ENCODE measurements at regions not wholly inside any gene's neighbourhood (a gene's known extent, or its start where the extent isn't known, plus 50 kb on each side); places are given as distances from the start of the nearest gene placed in this dataset.

GRCh38 chr10:107611115-107611514 lies 446.6 kb upstream of the SORCS1 start:
- peak; percentile 32 for DNase-seq (ENCODE audit: low read depth)

GRCh38 chr10:107589081-107589480 lies 424.6 kb upstream of the SORCS1 start:
- DNase-seq (ENCODE audit: low read depth): no peak

- DNase-seq (ENCODE audit: low read depth): no peak
Measured at GRCh38 chr10:107585630-107586029, 421.1 kb upstream of the SORCS1 start.

GRCh38 chr10:107583974-107584373 lies 419.5 kb upstream of the SORCS1 start:
- DNase-seq (ENCODE audit: low read depth): no peak

- DNase-seq (ENCODE audit: low read depth): no peak
Measured at GRCh38 chr10:107579970-107580369, 415.5 kb upstream of the SORCS1 start.

GRCh38 chr10:107577221-107577620 lies 412.7 kb upstream of the SORCS1 start:
- DNase-seq (ENCODE audit: low read depth): no peak

- DNase-seq (ENCODE audit: low read depth): peak; percentile 26
Measured at GRCh38 chr10:107576746-107577145, 412.2 kb upstream of the SORCS1 start.

GRCh38 chr10:107565014-107565413 lies 400.5 kb upstream of the SORCS1 start:
- DNase-seq (ENCODE audit: low read depth): no peak

GRCh38 chr10:107561136-107561650 lies 396.7 kb upstream of the SORCS1 start:
- DNase-seq (ENCODE audit: low read depth): no peak

GRCh38 chr10:107557916-107558315 lies 393.4 kb upstream of the SORCS1 start:
- DNase-seq (ENCODE audit: low read depth): no peak

- DNase-seq (ENCODE audit: low read depth): no peak
Measured at GRCh38 chr10:107554333-107554732, 389.8 kb upstream of the SORCS1 start.

- peak; percentile 62 for DNase-seq (ENCODE audit: low read depth)
Measured at GRCh38 chr10:107553470-107553869, 389.0 kb upstream of the SORCS1 start.

- DNase-seq (ENCODE audit: low read depth): peak; percentile 2
Measured at GRCh38 chr10:107552963-107553362, 388.5 kb upstream of the SORCS1 start.

- no peak for DNase-seq (ENCODE audit: low read depth)
Measured at GRCh38 chr10:107548301-107548700, 383.8 kb upstream of the SORCS1 start.

- DNase-seq (ENCODE audit: low read depth): no peak
Measured at GRCh38 chr10:107546986-107547385, 382.5 kb upstream of the SORCS1 start.

GRCh38 chr10:107546284-107546683 lies 381.8 kb upstream of the SORCS1 start:
- peak; percentile 31 for DNase-seq (ENCODE audit: low read depth)

- no peak for DNase-seq (ENCODE audit: low read depth)
Measured at GRCh38 chr10:107545717-107546116, 381.2 kb upstream of the SORCS1 start.

- DNase-seq (ENCODE audit: low read depth): no peak
Measured at GRCh38 chr10:107544706-107545520, 380.4 kb upstream of the SORCS1 start.

GRCh38 chr10:107542607-107543006 lies 378.1 kb upstream of the SORCS1 start:
- no peak for DNase-seq (ENCODE audit: low read depth)

GRCh38 chr10:107542016-107542415 lies 377.5 kb upstream of the SORCS1 start:
- DNase-seq (ENCODE audit: low read depth): no peak

- no peak for DNase-seq (ENCODE audit: low read depth)
Measured at GRCh38 chr10:107540981-107541380, 376.5 kb upstream of the SORCS1 start.

- no peak for DNase-seq (ENCODE audit: low read depth)
Measured at GRCh38 chr10:107529350-107529749, 364.8 kb upstream of the SORCS1 start.

- no peak for DNase-seq (ENCODE audit: low read depth)
Measured at GRCh38 chr10:107520348-107520747, 355.8 kb upstream of the SORCS1 start.

- no peak for DNase-seq (ENCODE audit: low read depth)
Measured at GRCh38 chr10:107517811-107518210, 353.3 kb upstream of the SORCS1 start.

All from fibroblast of gingiva (primary cell).